ENCODE measurements at regions not wholly inside any gene's neighbourhood (a gene's known extent, or its start where the extent isn't known, plus 50 kb on each side); places are given as distances from the start of the nearest gene placed in this dataset.

DNA sequence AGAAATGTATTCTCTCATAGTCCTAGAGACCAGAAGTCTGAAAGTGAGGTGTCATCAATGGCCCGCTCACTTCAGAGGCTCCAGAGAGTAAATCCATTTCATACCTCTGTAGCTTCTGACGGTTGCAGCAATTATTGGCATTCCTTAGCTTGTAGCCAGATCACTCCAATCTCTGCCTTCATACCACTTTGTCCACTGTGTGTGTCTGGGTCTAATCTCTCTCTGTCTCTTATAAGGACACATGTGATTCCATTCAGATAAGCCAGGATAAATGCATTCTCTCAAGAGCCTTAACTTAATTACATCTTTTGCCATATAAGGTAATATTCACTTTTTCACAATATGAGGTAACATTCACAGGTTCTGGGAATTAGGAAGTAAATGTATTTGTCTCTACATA lies 365.7 kb downstream of the GXYLT1 start:
- Histone ChIP-seq H3K4me2 (ENCODE audit: control insufficient read depth, insufficient read depth) (no peak overlapping the region), H3K79me2 (ENCODE audit: control insufficient read depth, insufficient read depth, low read length) (no peaks in the 10 kb centered on the region), H3K36me3 (ENCODE audit: control insufficient read depth in 2 of 2, insufficient read depth in 2 of 2, low read length in 1 of 2) (no peaks in the 10 kb centered on the region), H3K4me3 (no peak overlapping the region), H2AFZ (ENCODE audit: control insufficient read depth, low read depth, low read length) (no peak overlapping the region), H3K9me3 (replicated peaks; ENCODE audit: control insufficient read depth, insufficient read depth, low read length) (no peaks in the 10 kb centered on the region), H4K20me1 (ENCODE audit: control insufficient read depth, insufficient read depth) (no peaks in the 10 kb centered on the region), H3K27ac (ENCODE audit: control insufficient read depth, insufficient read depth) (no peak overlapping the region), H3K27me3 (replicated peaks in 1 of 2; ENCODE audit: control insufficient read depth in 2 of 2, insufficient read depth in 2 of 2, low read length in 1 of 2) (no peaks in the 10 kb centered on the region), H3K9ac (ENCODE audit: control insufficient read depth, insufficient read depth, low read length) (no peak overlapping the region), H3K4me1 (ENCODE audit: control insufficient read depth, insufficient read depth, low read length) (no peaks in the 10 kb centered on the region)
- in situ Hi-C loops (cut with MboI) = no loop called here
- no peak for TF ChIP-seq MYC (IDR thresholded peaks at IDR 0.05; ENCODE audit: insufficient read depth, insufficient read length, insufficient replicate concordance, low read length, severe bottlenecking)
- no peak for TF ChIP-seq ZNF24 (IDR thresholded peaks at IDR 0.05)
- TF ChIP-seq, protein P1, sequence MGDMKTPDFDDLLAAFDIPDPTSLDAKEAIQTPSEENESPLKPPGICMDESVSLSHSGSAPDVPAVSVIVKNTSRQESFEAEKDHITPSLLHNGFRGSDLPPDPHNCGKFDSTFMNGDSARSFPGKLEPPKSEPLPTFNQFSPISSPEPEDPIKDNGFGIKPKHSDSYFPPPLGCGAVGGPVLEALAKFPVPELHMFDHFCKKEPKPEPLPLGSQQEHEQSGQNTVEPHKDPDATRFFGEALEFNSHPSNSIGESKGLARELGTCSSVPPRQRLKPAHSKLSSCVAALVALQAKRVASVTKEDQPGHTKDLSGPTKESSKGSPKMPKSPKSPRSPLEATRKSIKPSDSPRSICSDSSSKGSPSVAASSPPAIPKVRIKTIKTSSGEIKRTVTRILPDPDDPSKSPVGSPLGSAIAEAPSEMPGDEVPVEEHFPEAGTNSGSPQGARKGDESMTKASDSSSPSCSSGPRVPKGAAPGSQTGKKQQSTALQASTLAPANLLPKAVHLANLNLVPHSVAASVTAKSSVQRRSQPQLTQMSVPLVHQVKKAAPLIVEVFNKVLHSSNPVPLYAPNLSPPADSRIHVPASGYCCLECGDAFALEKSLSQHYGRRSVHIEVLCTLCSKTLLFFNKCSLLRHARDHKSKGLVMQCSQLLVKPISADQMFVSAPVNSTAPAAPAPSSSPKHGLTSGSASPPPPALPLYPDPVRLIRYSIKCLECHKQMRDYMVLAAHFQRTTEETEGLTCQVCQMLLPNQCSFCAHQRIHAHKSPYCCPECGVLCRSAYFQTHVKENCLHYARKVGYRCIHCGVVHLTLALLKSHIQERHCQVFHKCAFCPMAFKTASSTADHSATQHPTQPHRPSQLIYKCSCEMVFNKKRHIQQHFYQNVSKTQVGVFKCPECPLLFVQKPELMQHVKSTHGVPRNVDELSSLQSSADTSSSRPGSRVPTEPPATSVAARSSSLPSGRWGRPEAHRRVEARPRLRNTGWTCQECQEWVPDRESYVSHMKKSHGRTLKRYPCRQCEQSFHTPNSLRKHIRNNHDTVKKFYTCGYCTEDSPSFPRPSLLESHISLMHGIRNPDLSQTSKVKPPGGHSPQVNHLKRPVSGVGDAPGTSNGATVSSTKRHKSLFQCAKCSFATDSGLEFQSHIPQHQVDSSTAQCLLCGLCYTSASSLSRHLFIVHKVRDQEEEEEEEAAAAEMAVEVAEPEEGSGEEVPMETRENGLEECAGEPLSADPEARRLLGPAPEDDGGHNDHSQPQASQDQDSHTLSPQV (IDR thresholded peaks at IDR 0.05) = no peak
- 50% methylated on average over 2 of the region's 2 CpGs for WGBS (ENCODE audit: insufficient coverage, insufficient replicate concordance, low lambda C conversion rate, missing lambda C conversion rate)
- ATAC-seq (no peak), FAIRE-seq (no peak), DNase-seq (ENCODE audit: low read depth, low spot score) (no peak)
- intact Hi-C loops (cut with micrococcal nuclease; ENCODE audit: unreplicated experiment) = no loop called here
- SMC1A ChIA-PET (ENCODE audit: uncharacterized antibody, unreplicated experiment) = no interaction called here
- BruUV-seq (replicated peaks) = no TSS peak
- CTCF ChIA-PET = no interaction called here
- POLR2A ChIA-PET = no interaction called here
- RAD21 ChIA-PET (ENCODE audit: unreplicated experiment) = no interaction called here

Data from GM12878 (cell line).